H1 (cell line): ENCODE measurements at regions not wholly inside any gene's neighbourhood (a gene's known extent, or its start where the extent isn't known, plus 50 kb on each side); places are given as distances from the start of the nearest gene placed in this dataset.

Experiments
- CTCF ChIA-PET: fragments of 300-600 bp; sonication (Branson Sonifier 250); formaldehyde crosslinking; loops from one replicate; lab custom pipeline; 2021; ENCODE audit not compliant: partially characterized antibody; lab: Charles Lee
- POLR2A ChIA-PET: fragments of 300-600 bp; sonication (Branson Sonifier 250); formaldehyde crosslinking; loops from one replicate; lab custom pipeline; 2021; ENCODE audit warnings: inconsistent platforms; ENCODE audit not compliant: partially characterized antibody; lab: Charles Lee
- DNase-seq, 2 experiments: peaks; one replicate each; pipeline versions ENCODE4 v3.0.0 to v3.0.0-alpha.2; 2010 to 2022; ENCODE audit warnings: low spot score in 2 of 2, low read depth in 1 of 2, mixed read lengths in 1 of 2
- FAIRE-seq: peaks from 2 replicates; lab custom pipeline; 2011; peaks lifted over from hg19 to GRCh38; lab: Jason Lieb, UNC
- H2AFZ ChIP-seq: 2 replicates; pipeline ENCODE4 v1.8.1; 2012; ENCODE audit warnings: low read length, inconsistent platforms
- H2AK5ac ChIP-seq: 2 replicates; pipeline ENCODE4 v1.6.1; 2013; ENCODE audit warnings: low read depth, low read length
- H2BK120ac ChIP-seq: replicated peaks from 2 replicates; pipeline ENCODE3; 2013; ENCODE audit warnings: low read depth, low read length, inconsistent platforms
- H2BK12ac ChIP-seq: 2 replicates; pipeline ENCODE4 v1.6.1; 2013; ENCODE audit warnings: low read depth, low read length
- H2BK15ac ChIP-seq: 2 replicates; pipeline ENCODE4 v1.6.1; 2013; ENCODE audit warnings: low read length
- H2BK20ac ChIP-seq: 2 replicates; pipeline ENCODE4 v1.6.1; 2013; ENCODE audit warnings: low read length
- H2BK5ac ChIP-seq: 2 replicates; pipeline ENCODE4 v1.6.1; 2013; ENCODE audit warnings: low read depth, low read length
- H3K14ac ChIP-seq: 2 replicates; pipeline ENCODE4 v1.6.1; 2013; ENCODE audit warnings: inconsistent platforms; ENCODE audit not compliant: insufficient read length
- H3K18ac ChIP-seq: 2 replicates; pipeline ENCODE4 v1.6.1; 2013; ENCODE audit warnings: low read length; ENCODE audit errors: extremely low read depth
- H3K23ac ChIP-seq: 2 replicates; pipeline ENCODE4 v1.6.1; 2013; ENCODE audit warnings: inconsistent platforms; ENCODE audit not compliant: insufficient read length
- H3K23me2 ChIP-seq: 2 replicates; pipeline ENCODE4 v1.6.1; 2013; ENCODE audit warnings: low read depth, low read length
- H3K27ac ChIP-seq: 2 replicates; pipeline ENCODE4 v1.6.1; 2011; ENCODE audit warnings: low read depth, low read length, inconsistent platforms
- H3K27me3 ChIP-seq, 4 experiments: replicated peaks in 1 of 4; 1 replicate in 1 of 4; 2 replicates in 3 of 4; pipeline versions ENCODE4 v1.6.1 to v1.8.1; 2011 to 2013; ENCODE audit warnings: low read length in 3 of 4, mild to moderate bottlenecking in 3 of 4, inconsistent platforms in 2 of 4, mixed read lengths in 2 of 4, moderate library complexity in 1 of 4; ENCODE audit not compliant: control insufficient read depth in 3 of 4, insufficient read depth in 3 of 4; ENCODE audit errors: extremely low read depth in 1 of 4
- H3K36me3 ChIP-seq, 4 experiments: 2 replicates each; pipeline versions ENCODE4 v1.6.1 to v1.8.1; 2011 to 2013; ENCODE audit warnings: mild to moderate bottlenecking in 4 of 4, low read length in 3 of 4, moderate library complexity in 2 of 4, control low read depth in 1 of 4, inconsistent platforms in 1 of 4; ENCODE audit not compliant: insufficient read depth in 4 of 4, control insufficient read depth in 2 of 4
- H3K4ac ChIP-seq: replicated peaks from 2 replicates; pipeline ENCODE3; 2013; ENCODE audit warnings: low read length, low read depth, mixed read lengths, inconsistent platforms; ENCODE audit not compliant: insufficient read length
- H3K4me1 ChIP-seq, 4 experiments: replicated peaks in 1 of 4; 1 replicate in 1 of 4; 2 replicates in 3 of 4; pipeline versions ENCODE4 v1.6.1 to v1.8.1; 2011 to 2013; ENCODE audit warnings: low read length in 3 of 4, inconsistent platforms in 2 of 4, mixed read lengths in 1 of 4; ENCODE audit not compliant: insufficient read depth in 4 of 4, control insufficient read depth in 3 of 4
- H3K4me2 ChIP-seq, 2 experiments: 2 replicates each; pipeline versions ENCODE4 v1.6.1 to v1.8.1; 2011 to 2013; ENCODE audit warnings: low read depth in 2 of 2, low read length in 2 of 2, control low read depth in 1 of 2, inconsistent platforms in 1 of 2, mild to moderate bottlenecking in 1 of 2; ENCODE audit not compliant: insufficient read depth in 1 of 2
- H3K4me3 ChIP-seq, 4 experiments: fragments of 200-600, 300-600 bp in 1 of 4; sonication (generic), shearing (Covaris generic), sonication (Bioruptor Twin) in 1 of 4; 2 replicates each; pipeline versions ENCODE4 v1.5.1 to v1.8.1; 2011 to 2016; ENCODE audit warnings: low read length in 4 of 4, low read depth in 3 of 4, control low read depth in 2 of 4, inconsistent platforms in 2 of 4, mild to moderate bottlenecking in 2 of 4, mixed read lengths in 1 of 4, moderate library complexity in 1 of 4; ENCODE audit not compliant: insufficient read depth in 2 of 4; ENCODE audit errors: extremely low read depth in 1 of 4
- H3K56ac ChIP-seq: replicated peaks from 2 replicates; pipeline ENCODE3; 2013; ENCODE audit warnings: low read depth, mild to moderate bottlenecking, mixed read lengths, low read length, inconsistent platforms; ENCODE audit not compliant: insufficient read length
- H3K79me1 ChIP-seq: 2 replicates; pipeline ENCODE4 v1.6.1; 2013; ENCODE audit warnings: low read depth, low read length, control low read depth
- H3K79me2 ChIP-seq, 2 experiments: 2 replicates each; pipeline versions ENCODE4 v1.6.1 to v1.8.1; 2012 to 2013; ENCODE audit warnings: low read length in 2 of 2, mild to moderate bottlenecking in 2 of 2, inconsistent platforms in 1 of 2; ENCODE audit not compliant: insufficient read depth in 2 of 2, control insufficient read depth in 1 of 2
- H3K9ac ChIP-seq, 4 experiments: replicated peaks in 1 of 4; 1 replicate in 1 of 4; 2 replicates in 3 of 4; pipeline versions ENCODE4 v1.6.1 to v1.8.1; 2011 to 2013; ENCODE audit warnings: low read depth in 3 of 4, low read length in 3 of 4, control low read depth in 2 of 4, mild to moderate bottlenecking in 2 of 4, moderate library complexity in 2 of 4, inconsistent platforms in 1 of 4; ENCODE audit errors: extremely low read depth in 1 of 4
- H3K9me3 ChIP-seq, 2 experiments: 2 replicates each; pipeline versions ENCODE4 v1.6.1 to v1.8.1; 2012 to 2013; ENCODE audit warnings: mild to moderate bottlenecking in 2 of 2, moderate library complexity in 2 of 2, control low read depth in 1 of 2, inconsistent platforms in 1 of 2, low read depth in 1 of 2, low read length in 1 of 2, mixed read lengths in 1 of 2; ENCODE audit not compliant: insufficient read depth in 2 of 2
- H4K20me1 ChIP-seq, 2 experiments: replicated peaks in 1 of 2; 2 replicates each; pipeline versions ENCODE3 to v1.8.1; 2011 to 2013; ENCODE audit warnings: inconsistent platforms in 2 of 2, low read length in 2 of 2, mild to moderate bottlenecking in 1 of 2; ENCODE audit not compliant: insufficient read depth in 2 of 2, control insufficient read depth in 1 of 2
- H4K5ac ChIP-seq: 2 replicates; pipeline ENCODE4 v1.6.1; 2013; ENCODE audit warnings: low read length, low read depth, mixed read lengths, inconsistent platforms; ENCODE audit not compliant: insufficient read length
- H4K8ac ChIP-seq: 2 replicates; pipeline ENCODE4 v1.8.0; 2013; ENCODE audit warnings: mild to moderate bottlenecking, moderate library complexity, low read length, inconsistent platforms; ENCODE audit not compliant: insufficient read depth; ENCODE audit errors: extremely low read depth
- H4K91ac ChIP-seq: replicated peaks from 2 replicates; pipeline ENCODE3; 2013; ENCODE audit warnings: low read length, mixed read lengths, inconsistent platforms; ENCODE audit not compliant: insufficient read length
- ASH2L ChIP-seq: fragments of 200-600, 300-600 bp; sonication (generic); IDR thresholded peaks from one replicate; pipeline ENCODE4 v1.7.1; 2017; ENCODE audit warnings: low read length
- BACH1 ChIP-seq: IDR thresholded peaks from 2 replicates; pipeline ENCODE4 v1.6.1; 2012; ENCODE audit warnings: low read length, improper control_type of control experiment
- CBX8 ChIP-seq: fragments of 300-800, 300-1000 bp; sonication (generic); IDR thresholded peaks from 2 replicates; pipeline ENCODE4 v1.7.1; 2016; ENCODE audit warnings: low read depth, low read length, borderline replicate concordance
- GTF2F1 ChIP-seq: IDR thresholded peaks from 2 replicates; pipeline ENCODE4 v1.6.1; 2012; ENCODE audit warnings: low read depth, low read length, improper control_type of control experiment, borderline replicate concordance
- JUN ChIP-seq: IDR thresholded peaks from 2 replicates; pipeline ENCODE4 v1.6.1; 2011; ENCODE audit warnings: low read depth, mild to moderate bottlenecking, improper control_type of control experiment, low read length
- NRF1 ChIP-seq: IDR thresholded peaks from 2 replicates; pipeline ENCODE4 v1.6.1; 2011; ENCODE audit warnings: mild to moderate bottlenecking, low read depth, low read length, improper control_type of control experiment
- RBBP5 ChIP-seq: IDR thresholded peaks from 2 replicates; pipeline ENCODE4 v1.7.1; 2012; ENCODE audit warnings: low read depth, mild to moderate bottlenecking, inconsistent platforms, low read length, moderate library complexity, borderline replicate concordance
- SIX5 ChIP-seq: IDR thresholded peaks from 2 replicates; pipeline ENCODE4 v1.6.1; 2011; ENCODE audit warnings: mild to moderate bottlenecking, low read depth, low read length
- SP4 ChIP-seq: IDR thresholded peaks from 2 replicates; pipeline ENCODE4 v1.6.1; 2012; ENCODE audit warnings: low read length, inconsistent platforms
- SUZ12 ChIP-seq: fragments of 200-600 bp; sonication (generic); IDR thresholded peaks from 2 replicates; pipeline ENCODE4 v1.6.1; 2012; ENCODE audit warnings: mild to moderate bottlenecking, inconsistent platforms, low read length, moderate library complexity, mixed read lengths
- ZNF274 ChIP-seq: IDR thresholded peaks from 2 replicates; pipeline ENCODE4 v1.7.0; 2012; ENCODE audit warnings: low read length, borderline replicate concordance; ENCODE audit errors: extremely low read depth
- WGBS, 2 experiments: shearing (Covaris generic) in 1 of 2; methylation state at CpG; one replicate each; pipeline versions ENCODE4 v1.1.6 to v1.1.7; 2013 to 2015; ENCODE audit warnings: low lambda C conversion rate in 2 of 2, mixed read lengths in 2 of 2, inconsistent platforms in 1 of 2, low coverage in 1 of 2, missing lambda C conversion rate in 1 of 2; ENCODE audit not compliant: insufficient replicate concordance in 2 of 2, insufficient coverage in 1 of 2, insufficient read length in 1 of 2; ENCODE audit errors: extremely low coverage in 1 of 2, missing lambda C conversion rate in 1 of 2; 5-methylcytosine and 5-hydroxymethylcytosine counted together

- Histone ChIP-seq H2BK120ac (no peak overlapping the region), H3K4me3 (no peak overlapping the region), H3K79me1 (no peaks in the 10 kb centered on the region), H3K27ac (no peak overlapping the region), H2AFZ (no peak overlapping the region), H3K36me3 (no peaks in the 10 kb centered on the region), H2BK20ac (no peak overlapping the region), H3K4ac (no peak overlapping the region), H2BK5ac (no peak overlapping the region), H3K79me2 (no peaks in the 10 kb centered on the region), H3K14ac (no peak overlapping the region), H4K91ac (no peak overlapping the region), H3K4me2 (no peak overlapping the region), H3K23me2 (no peaks in the 10 kb centered on the region), H4K5ac (no peak overlapping the region), H3K9ac (no peak overlapping the region), H4K8ac (no peak overlapping the region), H3K4me1 (no peaks in the 10 kb centered on the region), H3K27me3 (no peaks in the 10 kb centered on the region), H4K20me1 (no peaks in the 10 kb centered on the region), H2BK15ac (no peak overlapping the region), H2BK12ac (no peak overlapping the region), H3K56ac (no peak overlapping the region), H3K9me3 (peaks cover 8 to 11% of the 10 kb centered on the region in 2 experiments; a peak in 3 of 4 replicates), H3K18ac (no peak overlapping the region), H3K23ac (no peak overlapping the region), H2AK5ac (no peak overlapping the region)
- ChIA-PET POLR2A (interaction anchor here (0.6 kb wide), 1 partner anchor 1227 kb away, joined by 3 read pairs; no protein-coding TSS in a partner anchor), CTCF (interaction anchor here (1.0 kb wide), 1 partner anchor 28 kb away, joined by 3 read pairs; no protein-coding TSS in a partner anchor)
- no peak for TF ChIP-seq BACH1
- TF ChIP-seq NRF1, result no peak
- TF ChIP-seq ZNF274, result no peak
- TF ChIP-seq GTF2F1, result no peak
- no peak for TF ChIP-seq SP4
- no peak for TF ChIP-seq SIX5
- no peak for TF ChIP-seq CBX8
- no peak for TF ChIP-seq JUN
- no peak for TF ChIP-seq ASH2L
- no peak for TF ChIP-seq RBBP5
- TF ChIP-seq SUZ12, result no peak
- DNase-seq, result no peak
- 46% methylated on average over 2 of the region's 2 CpGs; no CpG with 5 or more reads in 1 of the 2 experiments for WGBS, 2 experiments
- no peak for FAIRE-seq
These were observed 667.4 kb upstream of the SEMA6A start for GRCh38 chr5:117242028-117242427.
